PC-9 (cell line): ENCODE measurements at regions not wholly inside any gene's neighbourhood (a gene's known extent, or its start where the extent isn't known, plus 50 kb on each side); places are given as distances from the start of the nearest gene placed in this dataset.

Source experiments
- CTCF ChIP-seq: fragments of 200-600 bp; sonication (generic); conservative IDR thresholded peaks from 2 replicates; pipeline ENCODE4 v1.6.1; 2017; ENCODE audit warnings: mixed run types, antibody characterized with exemption, mild to moderate bottlenecking, moderate library complexity
- EZH2 ChIP-seq: fragments of 200-600 bp; sonication (generic); IDR thresholded peaks from 2 replicates; pipeline ENCODE4 v1.8.0; 2017; ENCODE audit warnings: antibody characterized with exemption, low read depth

GRCh38 chr3:197446700-197447056 is 109.1 kb downstream of the BDH1 start:
- no peak for TF ChIP-seq EZH2
- no peak for TF ChIP-seq CTCF
